ENCODE measurements at regions not wholly inside any gene's neighbourhood (a gene's known extent, or its start where the extent isn't known, plus 50 kb on each side); places are given as distances from the start of the nearest gene placed in this dataset.

DNA sequence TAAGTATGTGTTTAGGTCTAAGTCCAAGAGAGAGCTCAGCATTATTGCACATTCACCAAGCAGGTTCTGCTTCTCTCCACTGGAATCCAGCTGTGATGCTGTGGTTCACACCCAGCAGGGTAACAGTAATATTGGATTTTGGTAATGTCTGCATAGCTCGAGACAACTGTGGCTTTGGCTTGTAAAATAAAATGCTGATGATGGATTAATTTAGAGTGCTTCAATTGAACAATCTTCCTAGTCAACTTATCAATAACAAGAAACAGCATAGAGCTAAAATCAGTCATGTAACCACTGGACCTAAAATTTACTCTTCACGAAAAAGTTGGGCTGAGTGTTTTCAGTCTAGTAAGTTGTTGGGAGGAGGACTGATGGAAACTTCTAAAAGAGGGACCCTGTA, 709.2 kb downstream of the TYW1 start:
- no peak for DNase-seq

DNA sequence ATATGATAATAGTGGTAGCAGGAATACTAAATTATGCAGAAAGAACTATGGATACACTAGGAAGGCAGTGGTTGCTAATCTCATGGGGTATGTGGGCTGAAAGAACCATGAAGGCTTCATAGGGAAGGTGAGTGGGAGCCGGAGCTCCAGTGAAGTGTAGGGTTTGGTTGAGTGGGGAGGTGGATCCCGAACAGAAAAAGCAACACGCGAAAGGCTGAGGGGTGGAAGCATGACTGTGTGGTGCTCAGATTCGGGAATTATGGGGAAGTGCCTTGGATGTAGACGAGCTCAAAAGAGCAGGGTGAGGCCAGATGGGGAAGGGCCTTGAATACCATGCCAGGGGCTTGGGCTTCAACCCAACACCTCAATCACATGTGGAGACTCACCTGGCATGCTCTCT, 715.1 kb downstream of the TYW1 start:
- no peak for DNase-seq

DNA sequence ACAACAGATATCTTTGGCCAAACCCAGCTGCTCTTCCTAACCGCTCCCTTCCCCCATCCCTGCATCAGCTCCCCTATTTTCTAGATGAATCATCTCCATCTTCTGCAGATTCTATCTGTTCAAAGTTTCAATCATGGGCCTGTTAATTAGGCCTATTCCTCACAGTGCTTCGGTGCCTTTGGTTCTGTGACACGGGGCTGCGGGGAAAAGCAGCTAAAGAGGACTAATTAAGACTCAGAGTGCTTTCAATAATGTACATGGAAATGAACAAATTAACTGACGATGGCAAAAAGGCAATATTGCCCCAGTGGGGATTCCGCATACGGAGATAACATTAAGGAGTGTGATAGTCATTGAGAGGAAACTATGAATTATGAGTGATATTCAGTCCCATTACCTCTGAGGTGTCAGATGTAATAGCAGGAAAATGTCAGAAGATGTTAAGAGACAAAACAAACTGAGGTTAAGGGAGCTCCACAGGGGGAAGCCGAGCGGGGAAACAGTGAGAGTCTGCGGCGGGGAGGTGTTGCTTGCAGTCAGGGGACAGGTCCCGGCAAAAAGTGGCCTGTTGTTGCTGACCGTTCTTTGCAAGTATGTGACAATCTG, 716.9 kb downstream of the TYW1 start:
- no peak for DNase-seq

DNA sequence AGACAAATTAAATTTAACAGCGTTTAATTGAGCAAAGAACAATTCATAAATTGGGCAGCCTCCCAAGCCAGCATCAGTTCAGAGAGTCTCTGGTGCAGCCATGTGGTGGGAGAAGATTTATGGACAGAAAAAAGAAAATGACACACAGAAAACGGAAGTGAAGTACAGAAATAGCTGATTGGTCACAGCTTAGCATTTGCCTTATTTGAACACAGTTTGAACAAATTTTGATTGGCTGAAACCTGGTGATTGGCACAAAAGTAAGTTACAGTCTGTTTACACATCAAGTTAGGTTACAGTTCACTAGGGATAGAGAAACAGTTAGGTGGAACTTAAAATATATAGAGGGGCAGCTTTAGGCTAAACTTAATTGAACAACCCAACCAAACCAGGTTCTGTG, 720.1 kb downstream of the TYW1 start:
- DNase-seq = no peak

DNA sequence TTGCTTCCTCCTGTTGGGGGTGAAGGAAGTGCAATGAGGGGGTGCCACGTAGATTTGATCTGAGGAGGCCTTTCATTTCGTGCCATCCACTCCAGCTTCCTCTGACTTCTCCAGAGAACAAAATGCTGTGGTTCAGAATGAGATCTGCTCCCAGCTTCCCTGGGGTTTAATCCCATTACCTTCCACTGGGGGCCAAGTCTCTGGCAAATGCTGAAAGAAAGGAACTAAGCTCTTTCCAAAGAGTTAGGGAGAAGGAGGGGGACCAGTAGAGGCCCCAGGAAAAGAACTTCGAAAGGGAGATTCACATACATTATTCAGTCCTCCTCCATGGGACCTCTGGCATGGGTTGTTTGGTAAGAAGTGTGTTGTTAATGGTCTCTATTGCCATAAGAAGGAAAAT, 727.0 kb downstream of the TYW1 start:
- DNase-seq = no peak

DNA sequence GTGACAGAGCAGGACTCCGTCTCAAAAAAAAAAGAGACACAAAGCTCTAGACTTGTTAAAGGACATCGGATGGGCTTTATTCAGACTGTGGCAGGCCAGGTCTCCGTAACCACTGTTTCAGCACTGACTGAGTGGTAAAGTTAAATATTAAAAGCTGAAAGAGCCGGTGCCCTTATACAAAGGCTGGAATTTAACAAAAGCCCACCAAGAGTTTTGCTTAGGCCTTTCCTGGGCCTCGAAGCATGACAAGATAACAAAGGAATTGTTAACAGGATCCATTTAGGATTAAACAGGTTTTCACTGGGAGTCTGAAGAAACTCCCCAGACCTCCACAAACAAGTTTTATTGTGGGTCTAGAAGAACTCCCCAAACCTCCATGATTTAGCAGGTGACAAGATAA, 727.8 kb downstream of the TYW1 start:
- DNase-seq = no peak

DNA sequence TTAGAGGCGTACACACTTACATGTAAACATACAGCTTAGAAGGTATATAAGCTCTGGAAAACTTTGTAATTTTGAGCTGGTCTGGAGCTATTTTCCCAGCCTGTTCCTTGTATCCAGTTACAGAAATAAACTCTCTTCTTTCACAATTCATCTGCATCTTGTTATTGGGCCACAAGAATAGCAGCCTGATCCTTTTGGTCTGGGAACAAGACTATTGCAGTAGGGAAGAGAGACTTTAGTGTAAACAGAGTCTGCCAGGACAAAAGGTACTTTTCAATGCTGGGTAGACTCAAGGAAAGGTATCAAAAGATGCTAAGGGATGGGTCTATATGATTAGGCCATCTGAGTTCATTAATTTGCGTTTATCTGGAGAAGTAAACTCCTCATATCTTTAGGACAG, 728.3 kb downstream of the TYW1 start:
- no peak for DNase-seq

DNA sequence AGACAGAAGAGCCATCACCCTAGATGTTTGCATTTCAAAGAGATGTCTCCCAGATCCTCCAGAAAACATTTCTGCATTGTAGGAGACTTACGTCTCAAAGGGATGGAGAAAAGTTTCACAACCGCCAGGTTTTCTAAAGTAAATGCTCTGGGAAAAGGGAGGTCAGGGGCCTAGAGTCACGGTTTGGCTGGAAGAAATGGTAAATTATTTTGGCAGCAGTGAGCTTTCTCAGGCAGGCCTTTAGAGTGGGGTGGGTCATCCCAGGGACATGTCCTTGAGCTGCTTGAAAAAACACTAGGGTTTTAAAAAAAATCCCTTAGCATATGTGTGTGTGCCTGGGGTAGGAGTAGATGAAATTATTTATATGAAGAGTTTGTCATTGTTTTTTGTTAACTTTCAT, 728.8 kb downstream of the TYW1 start:
- DNase-seq = no peak

DNA sequence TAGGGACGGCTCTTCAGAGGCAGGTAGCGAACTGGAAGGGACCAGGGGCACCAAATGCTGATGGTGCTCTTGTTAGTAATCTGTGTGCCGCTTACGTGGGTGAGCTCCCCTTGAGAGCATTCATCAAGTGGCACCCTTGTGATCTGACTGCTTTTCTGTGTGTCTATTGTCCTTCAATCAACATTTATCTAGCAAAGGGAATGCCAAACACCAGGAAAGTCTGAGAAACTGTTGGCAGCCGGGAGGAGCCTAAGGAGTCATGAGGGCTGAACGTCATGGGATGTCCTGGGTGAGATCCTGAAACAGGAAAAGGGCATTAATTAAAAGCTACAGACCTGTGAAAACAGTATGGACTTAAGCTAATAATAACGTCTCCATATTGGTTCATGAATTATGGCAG, 733.1 kb downstream of the TYW1 start:
- DNase-seq = no peak

DNA sequence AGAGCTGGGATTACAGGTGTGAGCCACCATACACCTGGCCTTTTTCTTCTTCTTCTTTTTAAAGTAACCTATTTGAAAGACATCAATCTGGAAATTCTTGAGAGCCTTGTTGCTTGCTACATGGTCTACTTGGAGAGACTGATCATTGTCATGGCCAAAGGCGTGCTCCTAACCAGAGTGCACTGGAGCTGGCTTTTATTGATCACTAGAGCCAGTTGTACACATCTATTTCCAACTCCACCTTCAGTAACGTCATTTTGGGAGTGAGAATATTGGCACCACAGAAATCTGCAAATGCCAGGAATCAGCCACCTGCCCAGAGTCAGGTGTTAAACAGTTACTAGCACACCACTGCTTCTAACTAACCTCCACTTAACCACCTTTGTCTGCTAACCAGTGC, 735.1 kb downstream of the TYW1 start:
- DNase-seq = no peak

DNA sequence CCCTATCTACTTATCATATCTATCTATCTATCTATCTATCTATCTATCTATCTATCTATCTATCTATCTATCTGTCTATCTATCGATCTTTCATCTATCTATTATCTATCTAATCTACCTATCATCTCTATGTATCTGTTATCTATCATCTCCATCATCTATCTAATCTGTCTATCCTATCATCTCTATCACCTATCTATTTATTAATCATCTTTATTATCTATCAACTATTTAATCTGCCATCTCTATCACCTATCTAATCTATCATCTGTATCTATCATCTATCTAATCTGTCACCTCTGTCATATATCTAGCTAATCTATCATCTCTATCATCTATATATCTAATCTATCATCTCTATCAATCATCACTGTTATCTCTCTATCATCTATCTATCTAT, 736.3 kb downstream of the TYW1 start:
- no peak for DNase-seq

DNA sequence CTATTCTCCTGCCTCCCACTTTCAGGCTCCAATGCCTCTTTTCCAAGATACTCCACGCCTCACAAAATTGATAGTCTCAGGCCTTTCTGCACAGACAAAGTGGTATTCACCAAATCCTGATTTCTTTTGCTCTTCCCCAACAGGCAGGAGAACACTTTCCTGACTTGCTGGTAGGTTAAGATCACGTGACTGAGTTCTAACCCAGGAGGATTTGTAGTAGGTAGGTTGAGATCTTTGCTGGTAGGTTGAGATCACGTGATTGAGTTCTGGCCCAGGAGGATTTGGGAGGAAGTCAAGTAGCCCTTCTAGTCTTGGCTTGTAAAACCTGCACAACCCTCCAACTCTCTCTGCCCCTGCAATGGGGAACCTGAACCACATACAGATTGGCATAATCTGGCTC, 741.5 kb downstream of the TYW1 start:
- DNase-seq = no peak

DNA sequence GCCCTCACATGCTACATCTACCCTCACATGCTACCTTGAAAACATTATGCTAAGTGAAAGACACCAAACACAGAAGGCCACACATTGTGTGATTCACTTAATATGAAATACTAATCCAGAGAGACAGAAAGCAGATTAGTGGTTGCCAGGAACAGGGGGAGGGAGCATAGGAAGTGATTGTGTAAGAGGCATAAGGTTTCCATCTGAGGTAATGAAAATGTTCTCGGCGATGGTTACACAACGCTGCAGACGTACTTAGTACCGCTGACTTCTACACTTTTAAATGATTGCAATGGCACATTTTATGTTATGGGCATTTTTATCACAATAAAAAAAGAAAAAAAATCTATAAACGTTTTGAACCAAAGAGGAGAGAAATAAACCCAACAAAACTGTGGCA, 742.3 kb downstream of the TYW1 start:
- no peak for DNase-seq

DNA sequence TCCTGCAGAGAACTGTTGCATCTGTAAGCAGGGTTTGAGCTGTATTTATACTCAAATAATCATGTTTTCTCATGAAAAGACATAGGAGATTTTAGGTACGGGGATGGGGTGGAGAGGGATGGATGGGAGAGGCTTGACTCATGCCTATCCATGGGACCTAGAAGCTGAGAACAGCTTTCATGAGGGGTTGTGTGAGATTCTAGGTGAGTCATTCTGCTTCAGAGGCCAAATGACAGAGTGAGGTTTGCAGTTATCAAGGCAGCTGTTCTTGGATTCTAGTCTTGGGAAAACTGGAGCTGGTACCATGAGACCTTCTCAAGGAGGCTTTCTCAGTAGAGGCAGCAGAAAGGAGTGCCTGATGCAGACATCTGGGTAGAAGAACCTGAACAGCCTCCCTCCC, 746.9 kb downstream of the TYW1 start:
- no peak for DNase-seq

DNA sequence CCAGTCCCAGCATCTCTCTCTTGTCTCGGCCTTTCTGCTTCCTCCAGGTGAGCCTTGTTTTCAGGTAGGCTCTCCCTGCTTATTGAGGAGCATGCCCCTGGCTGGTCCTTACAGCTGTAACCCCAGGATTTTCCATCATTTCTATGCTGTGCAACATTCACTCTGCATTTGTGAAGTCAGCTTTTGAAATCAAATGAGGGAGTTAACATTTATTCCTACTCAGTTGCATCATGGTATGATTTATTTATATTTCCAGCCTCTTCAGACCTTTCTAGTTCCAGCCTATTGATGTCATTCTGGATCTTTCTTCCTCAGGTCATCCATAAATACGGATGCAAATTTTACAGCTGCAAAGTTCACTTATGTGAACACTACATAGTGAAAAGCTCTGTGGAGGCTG, 755.6 kb downstream of the TYW1 start:
- no peak for DNase-seq

DNA sequence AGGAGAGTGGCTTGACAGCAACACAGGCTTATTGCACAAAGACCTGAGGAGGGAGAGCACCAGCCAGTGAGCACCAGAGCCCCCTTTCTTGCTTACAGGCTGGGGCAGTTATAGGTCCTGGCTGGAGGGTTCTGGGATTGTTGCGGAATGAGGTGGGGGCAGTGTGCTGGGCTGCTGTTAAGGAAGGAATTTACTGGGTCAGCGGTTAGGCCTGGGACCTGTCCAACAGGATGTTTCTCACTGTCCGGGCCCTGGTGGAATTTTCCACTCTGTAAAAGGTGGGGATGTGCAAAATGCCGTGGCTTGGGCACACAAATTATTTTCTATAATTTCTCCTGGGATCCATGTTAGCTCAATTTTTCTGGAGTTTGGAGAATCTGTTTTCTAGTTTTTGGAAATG, 757.3 kb downstream of the TYW1 start:
- no peak for DNase-seq

DNA sequence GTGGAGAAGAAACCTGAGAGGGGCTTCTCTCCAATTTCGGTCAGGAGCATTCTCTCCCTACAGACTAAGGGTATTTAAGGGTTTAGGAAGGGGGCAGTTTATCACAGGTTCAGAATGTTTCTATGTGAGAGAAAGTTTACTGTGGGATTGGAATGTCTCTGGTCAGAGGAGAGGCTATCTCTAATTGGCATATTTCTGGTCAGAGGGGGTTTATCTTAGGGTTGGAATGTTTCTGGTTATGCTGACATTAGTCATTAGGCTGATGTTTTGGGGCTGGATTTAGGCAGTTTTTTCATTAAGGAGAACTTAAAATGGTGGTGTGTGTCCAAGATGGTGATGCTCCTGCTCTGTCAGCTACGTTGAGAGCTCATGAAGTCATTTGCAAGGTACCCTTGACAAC, 758.0 kb downstream of the TYW1 start:
- DNase-seq = no peak

DNA sequence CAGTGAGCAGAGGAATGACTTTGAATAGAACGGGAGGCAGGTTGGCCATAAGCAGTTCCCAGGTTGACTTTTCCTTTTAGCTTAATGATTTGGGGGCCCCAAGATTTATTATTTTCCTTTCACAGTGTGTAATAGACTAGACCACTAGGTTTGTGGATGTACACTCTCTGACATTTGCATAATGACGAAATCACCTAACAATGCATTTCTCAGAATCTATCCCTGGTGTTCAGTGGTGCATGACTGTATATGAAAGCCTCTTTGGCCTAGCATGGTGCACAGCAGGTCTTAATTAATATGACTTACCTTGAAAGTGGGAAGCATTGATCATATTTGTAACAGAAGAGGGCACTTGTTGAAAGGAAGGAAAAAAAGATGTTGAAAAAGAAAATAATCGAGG, 761.9 kb downstream of the TYW1 start:
- no peak for DNase-seq

DNA sequence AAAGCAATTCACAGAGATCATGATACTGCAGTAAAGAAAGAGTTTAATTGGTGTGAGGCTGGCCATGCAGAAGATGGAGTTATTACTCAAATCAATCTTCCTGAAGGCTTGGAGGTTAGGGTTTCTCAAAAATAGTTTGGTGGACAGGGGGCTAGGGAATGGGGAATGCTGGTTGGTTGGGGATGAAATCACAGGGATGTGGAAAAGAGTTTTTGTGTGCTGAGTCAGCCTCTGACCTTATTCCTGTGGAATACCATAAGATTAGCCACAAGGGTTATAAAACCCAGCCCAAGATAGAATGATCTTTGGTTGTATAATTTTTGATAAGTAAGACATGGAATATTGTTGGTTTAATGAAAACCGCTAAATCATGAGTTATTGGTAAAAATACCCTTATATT, 764.3 kb downstream of the TYW1 start:
- no peak for DNase-seq

DNA sequence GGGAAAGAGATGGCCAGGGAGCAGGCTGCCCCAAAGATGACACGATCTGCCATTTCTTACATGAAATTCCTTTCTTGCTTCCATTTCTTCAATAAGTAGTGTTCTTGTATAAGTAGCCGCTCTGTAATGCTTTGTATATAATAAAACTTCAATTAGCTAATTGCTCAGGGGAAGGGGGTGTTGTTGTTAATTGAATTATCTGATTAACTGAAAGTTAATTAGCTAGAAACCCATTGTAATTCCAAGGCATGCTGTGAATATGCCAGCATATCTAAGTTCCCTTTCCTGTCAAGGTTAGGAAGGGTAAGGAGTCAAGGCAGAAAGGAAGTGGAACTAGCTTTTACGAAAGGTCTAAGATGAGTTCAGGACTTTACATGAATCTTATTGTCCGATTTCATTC, 765.9 kb downstream of the TYW1 start:
- DNase-seq = no peak

DNA sequence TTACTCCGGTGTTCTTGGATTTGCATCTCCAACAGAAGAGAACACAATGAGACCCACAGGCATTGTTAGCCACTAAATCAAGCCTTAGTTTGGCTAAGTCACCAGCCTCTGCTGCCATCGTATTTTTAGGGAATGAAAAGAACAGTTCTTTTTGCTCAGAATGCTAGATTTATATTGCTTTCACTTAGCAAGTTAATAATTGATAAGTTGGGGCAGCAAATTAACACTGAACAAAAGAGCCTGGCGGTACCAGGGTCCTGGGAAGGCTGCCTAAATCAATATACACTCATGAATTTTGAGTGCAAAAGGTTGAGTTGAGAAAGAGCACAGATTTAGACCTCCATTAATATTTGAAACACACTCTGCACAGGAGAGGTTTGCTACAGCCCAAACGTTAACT, 767.7 kb downstream of the TYW1 start:
- no peak for DNase-seq

DNA sequence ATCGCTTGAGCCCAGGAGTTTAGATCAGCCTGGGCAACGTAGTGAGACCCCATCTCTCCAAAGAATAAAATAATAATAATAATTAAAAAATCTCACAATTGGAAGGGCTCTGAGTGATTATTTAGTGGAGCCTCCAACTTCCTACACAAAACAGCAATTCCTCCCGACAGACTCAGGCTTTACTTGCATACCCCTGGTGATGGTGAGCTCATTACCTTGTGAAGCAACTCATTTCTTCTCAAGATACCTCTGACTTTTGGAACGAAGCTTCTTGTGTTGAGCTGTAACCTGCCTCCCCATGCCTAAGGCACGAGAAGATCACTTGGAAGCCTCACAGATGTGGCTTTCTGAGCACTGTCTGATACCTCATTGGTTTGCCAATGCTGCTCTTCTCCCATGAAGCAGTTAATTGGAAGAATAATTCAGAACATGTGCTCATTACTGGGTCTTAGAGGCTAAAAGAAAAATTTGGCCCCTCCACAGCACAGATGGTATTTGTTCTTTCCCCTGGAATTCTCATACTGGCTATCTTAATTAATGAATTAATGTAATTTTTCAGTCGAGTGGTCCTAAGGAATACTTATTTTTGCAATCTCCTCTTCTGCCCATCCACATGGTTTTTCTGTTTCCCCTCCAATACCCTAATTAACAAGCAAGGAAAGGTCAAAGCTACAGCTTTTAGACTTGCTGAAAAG, 769.0 kb downstream of the TYW1 start:
- DNase-seq = no peak

DNA sequence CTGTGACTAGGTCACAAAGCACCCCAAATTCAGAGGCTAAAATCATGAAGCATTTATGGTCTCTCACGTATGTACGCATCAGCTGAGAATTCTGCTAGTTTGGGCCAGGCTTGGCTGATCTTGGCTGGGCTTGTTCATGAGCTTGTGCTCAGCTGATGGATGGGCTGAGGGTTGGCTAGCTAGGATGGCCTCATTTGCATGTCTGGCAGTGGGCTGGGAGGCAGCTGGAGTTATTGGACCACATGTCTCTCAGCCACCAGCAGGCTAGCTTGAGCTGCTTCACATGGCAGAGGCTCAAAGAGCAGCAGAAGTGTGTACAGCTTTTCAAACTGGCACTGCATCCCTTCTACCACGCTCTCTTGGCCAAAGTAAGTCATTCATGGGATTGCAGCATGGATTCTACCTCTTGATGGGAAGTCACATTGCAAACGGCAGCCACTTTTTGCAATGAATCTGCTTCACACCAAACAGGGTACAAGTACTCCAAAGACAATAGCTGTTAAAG, 770.3 kb downstream of the TYW1 start:
- DNase-seq = no peak

DNA sequence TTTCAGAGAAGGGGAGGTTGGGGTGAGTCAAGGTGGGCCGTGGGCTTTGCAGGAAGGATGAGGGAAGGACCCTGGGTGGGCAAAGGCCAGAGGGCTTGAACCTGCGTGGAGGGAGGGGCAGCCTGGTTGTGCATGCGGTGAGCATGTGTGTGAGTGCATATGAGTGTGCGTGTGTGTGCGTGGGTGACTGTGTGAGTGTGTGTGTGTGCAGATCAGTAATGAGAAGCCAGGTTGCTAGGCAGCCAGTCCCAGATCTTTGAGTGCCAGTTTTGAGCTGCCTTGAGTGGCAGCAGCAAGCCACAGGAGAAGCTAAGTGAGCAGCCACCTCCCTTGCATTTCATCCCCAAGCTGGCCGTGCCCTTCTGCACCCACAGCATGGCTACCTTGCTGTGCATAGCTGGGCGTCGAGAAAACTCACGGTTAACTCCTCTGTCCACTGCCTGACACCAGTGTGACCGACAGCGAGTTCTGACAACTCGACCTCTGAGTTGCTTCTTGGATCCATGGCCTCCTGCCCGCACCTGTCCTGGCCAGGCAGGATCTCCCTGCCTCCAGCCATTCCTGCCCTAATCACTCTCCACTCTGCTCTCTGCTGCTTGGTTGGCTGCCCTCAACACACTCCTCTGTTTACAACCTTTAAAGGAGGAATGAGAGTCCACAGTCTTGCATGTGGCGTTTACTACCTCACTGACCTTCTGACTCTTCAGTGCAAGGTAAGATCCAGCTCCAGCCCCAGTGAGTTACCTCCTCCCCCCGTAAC, 775.4 kb downstream of the TYW1 start:
- DNase-seq = no peak
